HG02798 (cell line): ENCODE measurements at regions not wholly inside any gene's neighbourhood (a gene's known extent, or its start where the extent isn't known, plus 50 kb on each side); places are given as distances from the start of the nearest gene placed in this dataset.
"Not testable (repeated sequence)": the region's sequence is repeated elsewhere in the genome, so short reads cannot be mapped to it uniquely, and the experiment has no call there.

Experiments
- ATAC-seq: cut with Tn5 transposase; IDR thresholded peaks from one replicate; pipeline ENCODE4 v1.9.1; 2021; ENCODE audit warnings: mild to moderate bottlenecking; ENCODE audit not compliant: unreplicated experiment, poor library complexity

DNA sequence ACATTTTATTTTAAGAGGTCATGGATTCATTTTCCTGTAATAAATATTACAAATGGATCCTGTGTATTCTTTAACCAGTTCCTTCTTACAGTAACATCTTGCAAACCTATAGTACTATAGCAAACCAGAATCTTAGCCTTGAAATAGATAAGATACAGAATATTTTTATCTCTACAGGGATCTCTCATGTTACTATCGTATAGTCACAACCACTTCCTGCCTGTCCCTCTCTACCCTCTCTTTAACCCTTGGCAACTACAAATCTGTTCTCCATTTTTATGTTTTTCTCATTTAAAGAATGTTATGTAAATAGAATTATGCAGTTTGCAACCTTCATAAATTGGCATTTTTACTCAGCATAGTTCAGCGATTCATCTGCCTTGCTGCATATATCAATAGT is 454.0 kb downstream of the DIRAS2 start:
- no peak for ATAC-seq

DNA sequence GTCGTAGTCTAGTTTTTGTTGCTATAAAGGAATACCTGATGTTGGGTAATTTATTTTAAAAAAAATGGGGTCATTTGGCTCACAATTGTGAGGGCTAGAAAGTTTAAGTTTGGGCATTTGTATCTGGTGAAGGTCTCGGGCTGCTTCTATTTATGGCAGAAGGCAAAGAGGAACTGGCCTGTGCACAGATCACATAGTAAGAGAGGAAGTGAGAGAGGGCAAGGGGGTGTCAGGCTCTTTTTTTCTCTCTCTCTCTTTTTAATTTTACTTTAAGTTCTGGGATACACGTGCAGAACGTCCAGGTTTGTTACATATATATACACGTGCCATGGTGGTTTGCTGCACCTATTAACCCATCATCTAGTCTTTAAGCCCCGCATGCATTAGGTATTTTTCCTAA is 453.3 kb downstream of the DIRAS2 start:
- ATAC-seq = peak; percentile 63

DNA sequence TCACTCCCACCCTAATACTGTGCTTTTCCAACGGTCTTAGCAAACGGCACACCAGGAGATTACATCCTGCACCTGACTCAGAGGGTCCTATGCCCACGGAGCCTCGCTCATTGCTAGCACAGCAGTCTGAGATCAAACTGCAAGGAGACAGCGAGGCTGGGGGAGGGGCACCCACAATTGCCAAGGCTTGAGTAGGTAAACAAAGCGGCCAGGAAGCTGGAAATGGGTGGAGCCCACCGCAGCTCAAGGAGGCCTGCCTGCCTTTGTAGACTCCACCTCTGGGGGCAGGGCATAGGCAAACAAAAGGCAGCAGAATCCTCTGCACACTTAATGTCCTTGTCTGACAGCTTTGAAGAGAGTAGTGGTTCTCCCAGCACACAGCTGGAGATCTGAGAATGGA is 450.2 kb downstream of the DIRAS2 start:
- ATAC-seq = not testable (repeated sequence)

DNA sequence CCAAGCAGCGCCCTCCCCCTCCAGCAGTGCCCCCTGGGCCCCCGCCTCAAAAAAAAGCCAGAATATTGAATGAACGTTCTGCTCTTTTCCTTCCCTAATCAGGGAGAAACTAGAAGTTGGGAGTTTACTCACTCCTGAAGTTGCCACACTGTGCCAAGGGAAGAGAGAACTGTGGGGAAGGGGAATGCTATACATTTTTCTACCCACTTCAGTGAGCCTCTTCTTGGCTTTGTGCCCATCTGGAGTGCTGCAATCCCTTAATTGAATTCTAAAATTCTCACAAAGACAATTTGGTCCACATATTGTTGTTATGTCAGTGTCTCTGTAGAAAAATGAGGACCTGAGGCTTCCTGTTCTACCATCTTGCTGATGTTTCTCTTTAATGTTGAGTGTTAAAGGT is 443.7 kb downstream of the DIRAS2 start:
- no peak for ATAC-seq

DNA sequence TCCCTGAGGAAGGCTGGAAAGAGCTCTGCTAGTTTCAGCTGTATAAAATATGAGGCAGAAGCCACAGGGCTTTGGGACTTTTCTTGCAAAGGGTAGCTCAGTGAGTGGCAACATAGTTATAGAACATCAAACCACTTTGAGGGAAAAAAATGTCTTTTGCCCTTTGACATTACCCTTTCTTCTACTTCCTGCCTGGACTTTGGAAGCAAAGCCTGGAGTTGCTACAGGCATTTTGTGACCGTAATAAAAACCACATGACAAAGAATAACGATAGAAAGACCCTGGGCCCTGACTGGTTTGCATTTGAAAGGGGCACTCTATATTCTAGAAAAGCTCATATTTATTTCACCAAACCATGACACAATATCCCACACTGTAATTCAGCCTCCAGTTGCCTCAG is 440.9 kb downstream of the DIRAS2 start:
- no peak for ATAC-seq

DNA sequence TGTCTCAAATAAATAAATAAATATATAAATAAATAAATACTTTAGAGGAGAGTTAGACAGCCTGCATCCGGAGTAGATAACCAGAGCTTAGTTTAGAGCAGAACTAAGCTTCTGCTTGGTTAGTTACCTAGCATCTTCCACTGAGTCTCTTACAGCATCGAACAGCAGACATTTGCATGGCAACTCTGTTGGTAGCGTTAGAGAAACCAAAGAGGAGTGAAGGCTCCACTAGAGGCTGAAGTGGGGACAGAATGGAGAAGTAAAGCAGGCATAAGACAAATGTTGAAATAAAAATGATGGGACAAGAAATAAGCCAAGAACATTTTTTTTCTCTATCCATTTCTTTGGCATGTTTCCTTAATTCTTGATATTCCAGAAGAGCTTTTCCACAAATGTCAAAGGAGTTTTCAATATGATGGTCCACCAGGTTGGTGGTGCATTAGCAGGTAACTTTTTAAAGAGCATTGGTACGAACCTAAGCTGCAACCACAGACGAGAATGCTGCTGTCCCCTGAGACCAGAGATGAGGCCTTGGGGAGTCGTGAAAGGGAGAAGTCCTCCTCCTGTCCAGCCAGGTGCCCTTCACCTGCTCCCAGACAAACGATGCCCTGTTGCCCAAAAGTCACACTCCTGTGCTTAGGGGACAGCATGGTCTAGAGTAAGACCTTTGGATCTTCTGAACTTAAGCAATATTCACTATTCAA is 438.3 kb downstream of the DIRAS2 start:
- no peak for ATAC-seq

DNA sequence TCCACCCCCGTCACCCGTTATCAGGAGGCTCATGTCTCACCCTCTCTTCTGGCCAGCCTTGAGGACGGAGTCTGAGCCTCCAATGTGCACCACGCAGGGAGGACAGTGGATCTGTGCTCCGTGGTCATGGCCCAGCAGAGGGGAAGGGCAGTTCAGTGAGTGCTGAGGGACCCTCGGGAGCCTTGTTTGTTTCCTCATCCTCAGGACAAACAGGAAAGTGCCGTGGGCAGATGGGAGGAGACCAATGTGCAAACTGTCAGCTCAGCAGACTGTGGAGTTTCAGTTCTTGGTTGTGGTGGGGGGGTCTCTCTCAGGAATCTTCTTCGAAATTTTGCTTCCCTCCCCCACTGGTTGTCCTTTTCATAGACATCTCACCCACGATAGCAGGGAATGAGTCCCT is 429.6 kb downstream of the DIRAS2 start:
- ATAC-seq = not testable (repeated sequence)

DNA sequence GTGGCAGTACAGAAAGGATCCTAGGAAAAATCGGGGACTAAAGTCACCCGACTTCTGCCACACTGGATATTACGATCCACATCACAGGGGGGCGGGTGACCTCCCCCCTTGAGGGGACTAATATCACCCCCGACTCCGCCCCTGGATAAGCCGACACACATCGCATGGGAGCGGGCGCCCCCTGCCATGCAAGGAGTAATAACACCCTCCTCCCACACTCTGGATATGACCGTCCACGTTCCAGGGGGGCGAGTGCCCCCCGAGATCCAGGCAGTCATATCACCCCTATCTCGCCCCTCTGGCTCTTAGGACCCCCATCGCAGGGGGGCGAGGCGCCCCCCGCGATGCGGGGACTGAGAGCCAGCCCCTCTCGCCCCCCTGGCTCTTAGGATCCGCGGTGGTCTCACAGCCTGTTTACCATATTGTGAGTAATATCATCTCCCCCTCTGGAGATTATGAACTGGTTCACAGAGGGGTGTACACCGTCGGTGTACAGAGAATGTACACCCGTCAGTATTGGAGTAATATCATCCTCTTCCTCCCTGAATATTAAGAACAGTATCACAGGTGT is 423.0 kb downstream of the DIRAS2 start:
- ATAC-seq = no peak

DNA sequence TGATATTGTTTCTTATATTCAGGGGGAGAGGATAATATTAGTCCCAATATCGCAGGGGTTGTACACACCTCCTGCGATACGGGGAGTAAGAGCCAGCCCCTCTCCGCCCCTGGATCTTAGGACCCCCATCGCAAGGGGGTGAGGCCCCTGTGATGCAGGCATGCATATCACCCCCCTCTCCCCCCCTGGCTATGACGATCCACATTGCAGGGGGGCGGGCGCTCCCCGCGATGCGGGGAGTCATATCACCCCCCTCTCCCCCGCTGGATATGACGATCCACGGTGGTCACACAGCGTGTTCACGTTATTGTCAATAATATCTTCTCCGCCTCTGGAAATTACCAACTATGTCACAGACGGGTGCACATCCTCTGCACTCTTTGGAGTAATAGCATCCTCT is 420.7 kb downstream of the DIRAS2 start:
- ATAC-seq = not testable (repeated sequence)

DNA sequence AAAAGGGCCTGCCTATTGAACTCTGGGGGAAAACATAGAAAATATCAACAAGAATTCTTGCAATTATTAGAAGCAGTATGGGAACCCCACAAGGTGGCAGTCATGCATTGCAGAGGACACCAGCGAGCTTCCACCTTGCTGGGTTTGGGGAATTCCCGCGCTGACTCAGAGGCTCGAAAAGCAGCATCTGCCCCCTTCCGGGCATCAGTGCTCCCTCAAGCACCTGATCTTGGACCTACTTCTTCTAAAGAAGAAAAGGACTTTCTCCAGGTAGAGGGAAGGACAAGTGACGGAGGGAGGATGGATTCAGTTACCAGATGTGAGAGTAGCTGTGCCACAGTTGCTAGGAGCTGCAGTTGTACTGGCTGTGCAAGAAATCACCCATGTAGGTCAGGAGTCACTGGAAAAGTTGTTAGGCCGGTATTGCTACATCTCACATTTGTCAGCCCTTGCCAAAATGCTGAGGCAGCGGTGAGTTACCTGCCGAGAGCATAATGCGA is 415.7 kb downstream of the DIRAS2 start:
- ATAC-seq = not testable (repeated sequence)

DNA sequence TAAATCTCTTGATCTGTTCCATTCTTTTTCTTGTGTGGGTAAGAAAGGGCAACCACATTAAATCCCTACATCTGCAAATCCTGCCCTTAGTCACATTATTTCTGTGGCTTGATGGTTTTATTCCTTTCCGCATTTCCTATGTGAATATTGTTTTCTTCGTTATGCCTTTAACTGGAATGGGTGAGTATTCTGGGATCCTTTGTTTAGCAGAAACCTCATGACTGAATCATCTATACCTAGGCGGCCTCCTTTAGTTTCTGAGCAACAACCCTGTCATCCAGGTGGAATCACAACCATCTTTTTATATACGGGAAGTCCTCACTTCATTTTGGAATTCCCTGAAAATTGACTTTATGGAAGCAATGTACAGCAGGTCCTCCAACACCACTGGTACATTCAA is 409.5 kb downstream of the DIRAS2 start:
- ATAC-seq = not testable (repeated sequence)

DNA sequence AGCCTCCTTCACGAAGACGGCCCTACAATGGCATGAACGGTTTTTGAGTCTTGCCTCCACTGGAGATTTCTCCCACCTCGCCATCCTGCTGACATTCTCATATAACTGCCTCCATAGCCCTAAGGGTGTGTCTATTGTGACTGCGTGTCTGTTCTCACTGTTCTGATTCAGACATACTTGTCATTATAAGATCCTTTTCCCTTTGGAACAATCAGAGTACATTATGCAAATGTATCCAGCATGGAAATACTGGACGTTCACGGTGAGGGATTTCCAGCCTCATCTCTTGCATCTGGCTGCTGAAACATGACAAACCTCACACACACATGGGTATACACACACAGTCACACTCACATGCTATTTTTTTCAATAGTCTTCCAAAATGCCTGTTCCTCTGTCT is 402.1 kb downstream of the DIRAS2 start:
- ATAC-seq = no peak

DNA sequence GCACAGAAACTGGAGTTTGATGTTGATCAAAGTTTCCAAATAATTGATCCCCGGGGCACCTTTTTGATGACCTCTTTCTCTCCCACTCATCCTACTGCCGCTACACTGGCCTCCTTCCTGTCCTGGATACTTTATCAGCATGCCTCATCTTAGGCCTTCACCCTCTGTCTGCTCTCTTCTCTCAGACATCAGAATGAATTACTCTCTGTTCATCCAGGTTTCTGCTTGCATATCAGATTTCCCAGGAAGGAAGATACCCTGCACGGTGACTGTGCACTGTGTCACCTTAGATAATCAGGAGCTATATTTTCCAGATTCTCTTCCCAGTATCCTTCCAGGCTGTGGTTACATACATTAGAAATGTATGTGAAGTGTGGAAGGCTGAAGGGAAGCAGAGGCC is 397.0 kb downstream of the DIRAS2 start:
- no peak for ATAC-seq

DNA sequence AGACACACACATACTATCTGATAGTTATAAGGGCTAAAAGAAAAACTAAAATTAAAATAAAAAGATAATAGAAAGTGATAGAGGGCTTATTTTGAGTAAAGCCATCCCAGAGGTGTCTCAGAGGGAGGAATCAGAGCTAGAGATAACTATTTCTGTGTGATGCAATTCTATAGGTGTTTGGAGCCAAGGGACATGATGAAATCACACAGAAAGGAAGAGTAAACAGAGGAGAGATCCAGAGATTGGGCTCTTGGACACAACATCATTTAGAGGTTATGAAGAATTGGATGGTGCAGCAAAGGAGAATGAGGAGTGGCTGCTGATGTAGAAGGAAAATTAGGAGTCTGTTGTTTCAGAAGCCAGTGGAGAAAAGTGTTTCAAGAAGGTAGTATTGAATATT is 393.5 kb downstream of the DIRAS2 start:
- no peak for ATAC-seq

DNA sequence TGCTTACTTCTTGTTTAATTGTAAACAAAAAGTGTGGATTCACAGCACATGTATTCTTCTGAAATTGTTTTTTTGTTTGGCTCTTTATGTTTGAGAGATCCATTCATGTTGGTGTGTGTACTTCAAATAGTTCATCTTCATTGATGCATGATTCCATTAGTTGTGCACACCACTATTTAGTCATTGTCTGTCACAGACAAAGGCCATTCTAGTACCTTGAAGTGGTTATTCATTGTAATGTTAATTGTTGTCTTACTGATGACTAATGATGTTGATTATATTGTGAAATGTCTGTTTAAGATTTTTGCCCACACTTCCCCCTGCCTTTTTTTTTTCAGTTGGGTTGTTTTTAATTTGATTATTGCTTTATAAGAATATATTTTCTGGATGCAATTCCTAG is 391.3 kb downstream of the DIRAS2 start:
- no peak for ATAC-seq

DNA sequence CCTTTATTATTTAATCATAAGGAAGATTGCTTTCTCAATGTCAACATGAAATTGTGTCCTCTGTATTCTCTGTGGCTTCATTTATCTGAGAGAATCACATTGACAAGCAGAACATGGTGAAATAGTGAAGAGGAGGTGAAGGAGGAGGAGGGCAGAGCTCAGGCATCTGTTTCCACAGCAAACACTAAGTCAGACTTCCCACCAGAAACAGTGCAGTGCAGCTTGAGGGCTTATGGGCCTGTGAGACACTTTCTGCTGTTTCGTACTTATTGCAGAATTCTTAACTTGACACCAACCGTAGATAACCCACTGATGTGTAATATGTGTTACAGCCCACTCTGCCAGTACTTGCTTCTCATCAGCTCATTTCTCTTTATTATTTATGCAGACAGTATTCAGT is 386.3 kb downstream of the DIRAS2 start:
- no peak for ATAC-seq

DNA sequence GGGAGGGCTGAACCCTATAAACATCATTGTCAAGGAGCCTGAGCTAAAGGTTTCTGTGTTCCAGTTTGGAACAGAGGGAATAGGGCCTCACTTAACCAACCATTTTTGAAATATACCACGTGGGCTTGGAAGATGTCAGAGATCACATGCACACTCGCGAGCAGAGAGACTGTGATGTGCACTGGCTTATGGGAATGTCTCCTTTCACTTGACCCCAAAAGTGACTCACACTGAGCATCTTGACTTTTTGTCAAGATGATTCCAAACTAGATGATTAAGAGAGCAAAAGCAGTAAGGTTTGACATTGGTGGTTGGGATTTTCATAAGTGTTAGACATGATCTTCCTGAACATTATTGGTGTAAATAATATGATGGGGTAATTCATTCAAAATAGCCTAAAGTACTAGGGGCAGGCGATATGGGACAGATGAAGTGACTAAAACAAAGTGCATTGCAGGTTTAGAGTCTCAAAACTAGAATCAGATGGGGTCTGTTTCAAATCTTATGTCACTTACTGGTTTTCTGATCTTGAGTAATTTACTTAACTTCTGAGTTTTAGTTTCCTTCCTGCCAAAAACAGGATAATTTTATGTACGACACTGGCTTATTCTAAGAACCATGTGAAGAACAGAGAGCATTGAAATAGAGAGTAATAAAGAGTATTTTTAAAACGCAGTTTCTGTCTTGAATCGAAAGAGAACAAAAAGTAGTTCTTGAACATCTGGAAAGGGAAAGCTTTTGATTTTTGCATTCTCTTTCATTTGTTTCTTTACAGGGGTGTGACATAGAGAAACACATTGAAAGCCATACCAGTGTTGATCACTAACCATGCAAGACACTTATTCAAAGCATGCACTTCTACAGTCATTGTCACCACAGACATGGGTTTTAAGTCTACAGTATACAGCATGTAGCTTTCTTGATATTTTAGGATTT is 383.0 kb downstream of the DIRAS2 start:
- ATAC-seq = peak; percentile 39

DNA sequence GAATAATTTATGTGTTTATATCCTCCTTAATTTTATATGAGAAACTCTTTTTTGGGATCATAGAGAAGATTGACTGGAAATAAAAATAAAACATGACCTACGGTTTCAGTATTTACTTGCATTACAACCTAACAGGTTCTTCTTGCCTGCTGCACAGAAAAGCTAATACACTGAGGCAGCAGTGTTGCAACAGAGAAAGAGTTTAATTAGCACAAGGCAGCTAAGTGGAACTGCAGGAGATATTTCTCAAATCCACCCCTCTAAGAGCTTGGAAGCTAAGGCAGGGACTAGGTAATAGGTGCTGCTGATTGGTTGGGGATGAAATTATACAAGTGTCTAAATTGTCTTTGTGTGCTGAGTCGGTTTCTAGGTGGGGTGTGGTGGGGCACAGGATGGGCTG is 380.9 kb downstream of the DIRAS2 start:
- ATAC-seq = no peak

DNA sequence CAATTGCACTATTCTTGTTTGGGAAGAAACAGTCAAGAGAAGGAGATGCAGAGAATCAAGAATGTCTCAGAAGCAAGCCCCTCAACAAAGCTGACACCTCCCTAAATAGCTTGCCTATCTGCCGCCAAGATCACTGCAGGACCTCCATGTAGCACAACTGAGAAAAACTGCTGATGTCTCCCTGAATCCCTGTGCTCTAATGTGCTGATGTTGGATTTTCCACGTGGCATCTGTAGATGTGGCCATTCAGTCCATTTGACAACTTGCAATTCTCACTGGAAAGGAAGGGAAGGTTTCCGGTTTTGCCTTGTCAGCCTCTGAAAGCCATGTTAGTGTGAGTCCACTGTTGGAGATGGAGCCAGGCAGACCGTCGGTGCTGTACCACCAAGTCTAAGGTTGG is 374.0 kb downstream of the DIRAS2 start:
- ATAC-seq = no peak

DNA sequence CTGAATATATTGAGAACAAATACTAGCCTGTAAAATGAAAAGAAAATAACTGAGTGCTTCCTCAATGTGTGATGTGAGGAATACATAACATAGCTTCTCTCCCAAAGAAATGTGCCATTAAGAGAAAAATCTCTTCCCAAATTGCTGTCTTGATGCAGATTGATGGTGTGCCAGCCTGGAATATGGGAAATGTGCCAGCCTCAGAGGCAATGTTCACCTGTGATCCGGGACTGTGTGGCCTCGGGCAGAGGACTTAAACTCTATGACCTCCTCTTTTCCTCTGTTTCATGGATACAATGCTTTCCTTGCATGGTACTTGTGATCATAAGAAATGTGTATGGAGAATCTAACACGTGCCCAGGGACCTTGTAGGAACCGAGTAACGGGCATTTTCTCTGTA is 370.9 kb downstream of the DIRAS2 start:
- ATAC-seq = no peak

DNA sequence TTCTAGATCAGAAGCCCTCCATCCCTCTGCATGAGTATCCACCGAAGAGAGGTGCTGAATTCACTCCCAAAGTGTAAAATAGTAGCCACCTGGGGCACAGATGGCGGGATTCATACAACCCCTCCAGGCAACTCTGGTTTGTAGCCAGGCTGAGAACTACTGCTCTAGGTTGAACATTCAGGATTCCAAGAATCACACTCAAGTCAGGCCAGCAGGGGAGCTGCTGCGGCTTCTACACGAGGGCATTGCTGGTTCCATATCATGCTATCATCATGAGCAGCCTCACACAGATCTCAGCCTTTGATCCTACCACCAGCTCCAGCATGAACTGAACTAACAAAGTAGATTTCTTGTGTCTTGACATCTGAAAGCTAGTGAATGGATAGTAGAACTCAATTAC is 367.9 kb downstream of the DIRAS2 start:
- ATAC-seq = no peak
